ENCODE measurements at regions not wholly inside any gene's neighbourhood (a gene's known extent, or its start where the extent isn't known, plus 50 kb on each side); places are given as distances from the start of the nearest gene placed in this dataset.

- TF ChIP-seq SMARCB1 (IDR thresholded peaks at IDR 0.05; ENCODE audit: insufficient read length, low read depth) (no peak), ZNF311 (CRISPR knock-in tag; IDR thresholded peaks at IDR 0.05) (no peak), HNRNPL (IDR thresholded peaks at IDR 0.05; ENCODE audit: low read depth, low read length) (no peak), PBX2 (CRISPR knock-in tag; IDR thresholded peaks at IDR 0.05; ENCODE audit: low read depth) (no peak), PBX2 (tag; conservative IDR thresholded peaks at IDR 0.05; ENCODE audit: low read depth) (no peak), FOXK1 (CRISPR knock-in tag; IDR thresholded peaks at IDR 0.05; ENCODE audit: borderline replicate concordance) (no peak), MBD2 (IDR thresholded peaks at IDR 0.05; ENCODE audit: borderline replicate concordance, low read depth) (no peak)
Measured at GRCh38 chr11:70547386-70547785, 149.1 kb downstream of the CTTN start (continued).

DNA sequence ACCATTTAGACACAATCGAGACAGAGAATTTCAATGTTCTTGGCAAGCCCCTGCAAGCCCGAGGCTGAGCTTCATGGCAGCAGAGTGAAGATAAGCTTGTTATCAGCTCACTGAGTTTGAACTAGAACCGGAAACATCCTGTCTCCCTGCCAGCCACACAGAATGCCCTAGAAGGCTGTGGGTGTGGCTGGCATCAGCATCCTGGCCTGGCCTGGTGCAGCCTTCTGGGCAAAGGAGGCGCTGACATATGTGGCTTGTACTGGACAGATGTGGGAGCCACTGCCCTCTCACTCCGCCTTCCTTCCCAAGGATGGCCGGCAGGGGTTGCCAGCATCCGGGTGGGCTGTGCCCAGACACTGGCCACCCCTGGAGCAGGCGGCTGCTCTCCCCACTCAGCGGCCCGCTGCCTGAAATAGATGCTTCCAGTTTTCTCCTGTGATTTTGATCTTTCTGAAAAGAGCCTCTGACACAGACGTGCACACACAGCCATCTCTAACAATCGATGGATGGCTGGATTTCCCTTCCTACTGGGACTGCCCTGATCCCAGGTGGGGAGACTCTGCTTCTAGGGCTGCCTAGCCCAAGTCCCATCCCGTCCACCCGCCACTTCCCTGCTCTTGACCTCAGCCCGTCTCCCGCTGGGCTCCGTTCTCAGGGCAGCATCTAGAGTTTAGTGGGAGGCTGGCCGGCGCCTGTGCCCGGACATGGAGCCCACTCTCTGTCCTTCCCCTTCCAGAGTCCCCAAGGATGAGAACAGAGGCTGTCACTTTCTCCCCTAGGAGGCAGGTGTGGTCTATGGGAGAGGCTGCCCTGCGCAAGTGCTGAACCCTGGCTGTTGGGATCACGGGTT is 149.7 kb downstream of the CTTN start:
- no peak for FAIRE-seq
- no peak overlapping the region for H3K4me2 ChIP-seq (ENCODE audit: insufficient read depth, low read length)
- H3K9ac ChIP-seq (ENCODE audit: insufficient read depth in 1 of 2, low read depth in 2 of 2, low read length in 2 of 2), result no peak overlapping the region
- no peaks in the 10 kb centered on the region for H3K9me3 ChIP-seq (replicated peaks; ENCODE audit: control insufficient read depth, insufficient read depth, low read depth, low read length)
- WGBS (ENCODE audit: insufficient coverage, low coverage, missing lambda C conversion rate), result under 1% methylated on average over 20 of the region's 22 CpGs
- no peaks in the 10 kb centered on the region for H3K36me3 ChIP-seq (ENCODE audit: control insufficient read depth, insufficient read depth, low read length)
- no peak for ATAC-seq
- BruUV-seq (replicated peaks), result no TSS peak
- no peak overlapping the region for H2AFZ ChIP-seq (ENCODE audit: low read depth, low read length)
- H3K4me1 ChIP-seq (replicated peaks in 1 of 2; ENCODE audit: control insufficient read depth in 2 of 2, insufficient read depth in 2 of 2, low read length in 2 of 2), result peaks cover 0 to 14% of the 10 kb centered on the region in 2 experiments; a peak in 2 of 5 replicates
- no peak for DNase-seq (ENCODE audit: extremely low read depth in 1 of 4, low spot score in 3 of 4)
- in situ Hi-C loops (cut with MboI), result no loop called here
- H3K27me3 ChIP-seq (ENCODE audit: control insufficient read depth in 2 of 2, insufficient read depth in 2 of 2, low read length in 2 of 2), result peaks cover 33 to 90% of the 10 kb centered on the region in 2 experiments
- H3K27ac ChIP-seq (ENCODE audit: extremely low read depth, low read depth, low read length), result no peak overlapping the region
- ChIA-PET POLR2A (no interaction called here), CTCF (ENCODE audit: low intra/inter-chr PET ratio) (no interaction called here)
- H3K79me2 ChIP-seq (ENCODE audit: control insufficient read depth, insufficient read depth, low read length), result no peaks in the 10 kb centered on the region
- no peak overlapping the region for H3K4me3 ChIP-seq
- intact Hi-C loops (cut with micrococcal nuclease), result loop anchor here (2.0 kb wide), 1 partner anchor 207 kb away; no protein-coding TSS in a partner anchor
- no peaks in the 10 kb centered on the region for H3K9me1 ChIP-seq (ENCODE audit: control insufficient read depth, insufficient read depth, low read length)
- H4K20me1 ChIP-seq (replicated peaks; ENCODE audit: control insufficient read depth, insufficient read depth, low read length), result peaks cover 5% of the 10 kb centered on the region
- TF ChIP-seq CBX5 (IDR thresholded peaks at IDR 0.05; ENCODE audit: borderline replicate concordance, low read depth) (no peak), ATF7 (IDR thresholded peaks at IDR 0.05) (no peak), ATF6 (CRISPR knock-in tag; IDR thresholded peaks at IDR 0.05) (no peak), ZFP36 (IDR thresholded peaks at IDR 0.05; ENCODE audit: low read depth, low read length, partially characterized antibody) (no peak), HLTF (IDR thresholded peaks at IDR 0.05) (no peak), FOXK1 (CRISPR knock-in tag; IDR thresholded peaks at IDR 0.05; ENCODE audit: borderline replicate concordance) (no peak), SMARCC2 (IDR thresholded peaks at IDR 0.05; ENCODE audit: low read depth) (no peak)
- TF ChIP-seq, protein P1, sequence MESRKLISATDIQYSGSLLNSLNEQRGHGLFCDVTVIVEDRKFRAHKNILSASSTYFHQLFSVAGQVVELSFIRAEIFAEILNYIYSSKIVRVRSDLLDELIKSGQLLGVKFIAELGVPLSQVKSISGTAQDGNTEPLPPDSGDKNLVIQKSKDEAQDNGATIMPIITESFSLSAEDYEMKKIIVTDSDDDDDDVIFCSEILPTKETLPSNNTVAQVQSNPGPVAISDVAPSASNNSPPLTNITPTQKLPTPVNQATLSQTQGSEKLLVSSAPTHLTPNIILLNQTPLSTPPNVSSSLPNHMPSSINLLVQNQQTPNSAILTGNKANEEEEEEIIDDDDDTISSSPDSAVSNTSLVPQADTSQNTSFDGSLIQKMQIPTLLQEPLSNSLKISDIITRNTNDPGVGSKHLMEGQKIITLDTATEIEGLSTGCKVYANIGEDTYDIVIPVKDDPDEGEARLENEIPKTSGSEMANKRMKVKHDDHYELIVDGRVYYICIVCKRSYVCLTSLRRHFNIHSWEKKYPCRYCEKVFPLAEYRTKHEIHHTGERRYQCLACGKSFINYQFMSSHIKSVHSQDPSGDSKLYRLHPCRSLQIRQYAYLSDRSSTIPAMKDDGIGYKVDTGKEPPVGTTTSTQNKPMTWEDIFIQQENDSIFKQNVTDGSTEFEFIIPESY (CRISPR knock-in tag; IDR thresholded peaks at IDR 0.05), result no peak

Measured in K562 (cell line).